Mucosa of stomach (tissue), 1 donor: ENCODE measurements at regions not wholly inside any gene's neighbourhood (a gene's known extent, or its start where the extent isn't known, plus 50 kb on each side); places are given as distances from the start of the nearest gene placed in this dataset.

Source experiments
- H3K27me3 ChIP-seq: one replicate; pipeline ENCODE4 v1.7.0; 2013; ENCODE audit warnings: mild to moderate bottlenecking, low read length; ENCODE audit not compliant: control insufficient read depth, insufficient read depth
- H3K36me3 ChIP-seq: one replicate; pipeline ENCODE4 v1.7.0; 2013; ENCODE audit warnings: low read length; ENCODE audit not compliant: control insufficient read depth, insufficient read depth
- H3K4me1 ChIP-seq: one replicate; pipeline ENCODE4 v1.7.0; 2013; ENCODE audit warnings: mild to moderate bottlenecking, low read length; ENCODE audit not compliant: control insufficient read depth, insufficient read depth
- H3K4me3 ChIP-seq: one replicate; pipeline ENCODE4 v1.7.0; 2013; ENCODE audit warnings: low read length
- H3K9ac ChIP-seq: one replicate; pipeline ENCODE4 v1.7.0; 2013; ENCODE audit warnings: mild to moderate bottlenecking, low read length, moderate library complexity
- H3K9me3 ChIP-seq: one replicate; pipeline ENCODE4 v1.7.0; 2013; ENCODE audit warnings: mild to moderate bottlenecking, low read length, moderate library complexity; ENCODE audit not compliant: control insufficient read depth
- donor health status: Pancreatic carcinoma.

- Histone ChIP-seq H3K36me3 (no peaks in the 10 kb centered on the region), H3K4me1 (no peaks in the 10 kb centered on the region), H3K27me3 (no peaks in the 10 kb centered on the region), H3K9ac (no peak overlapping the region), H3K9me3 (no peaks in the 10 kb centered on the region), H3K4me3 (no peak overlapping the region)
Observed at GRCh38 chr6:76439811-76440210, 367.3 kb upstream of the IMPG1 start.

DNA sequence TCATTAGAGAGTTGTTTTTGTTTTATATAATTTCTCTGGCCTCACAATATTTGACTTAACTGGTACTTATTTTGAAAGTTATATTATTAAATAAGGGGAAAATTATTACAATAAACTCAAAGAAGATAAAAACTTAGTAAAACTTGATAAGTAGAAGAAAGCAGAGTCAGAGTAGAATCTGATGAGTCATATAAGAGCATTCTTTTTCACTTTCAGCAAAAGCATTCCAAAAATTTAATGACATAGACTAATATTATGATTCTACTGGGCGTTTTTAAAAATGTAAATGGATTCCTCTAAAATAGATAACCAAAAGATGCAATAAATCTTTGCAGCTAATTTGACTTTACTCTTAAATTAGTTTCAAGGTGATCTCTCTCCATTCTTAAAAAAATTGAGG, 366.3 kb upstream of the IMPG1 start:
- H3K9me3 ChIP-seq: no peaks in the 10 kb centered on the region

DNA sequence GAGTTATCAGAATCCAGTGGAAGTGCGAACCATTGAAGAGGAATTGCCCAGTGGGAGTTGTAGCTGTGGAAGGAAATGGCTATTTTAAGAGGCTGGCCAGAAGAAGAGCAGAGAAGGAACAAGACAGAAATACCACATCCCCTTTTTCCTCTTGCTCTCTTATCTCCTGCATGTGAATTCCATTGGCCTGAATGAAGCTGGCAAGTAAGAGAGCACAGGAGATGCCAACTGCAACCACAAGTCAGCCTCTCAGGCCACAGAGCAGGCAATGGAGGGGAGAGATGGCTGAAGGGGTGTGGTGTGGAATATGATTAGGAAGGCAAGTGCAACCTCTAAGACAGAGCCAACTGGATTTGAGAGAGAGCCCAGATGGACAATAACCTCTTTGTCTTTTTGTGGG, 362.7 kb upstream of the IMPG1 start:
- H3K4me3 ChIP-seq: no peak overlapping the region
- H3K4me1 ChIP-seq: no peaks in the 10 kb centered on the region
- no peaks in the 10 kb centered on the region for H3K9me3 ChIP-seq
- H3K27me3 ChIP-seq: no peaks in the 10 kb centered on the region
- H3K9ac ChIP-seq: no peak overlapping the region
- H3K36me3 ChIP-seq: no peaks in the 10 kb centered on the region

More for the DNA sequence above, 366.3 kb upstream of the IMPG1 start:
- Histone ChIP-seq H3K27me3 (no peaks in the 10 kb centered on the region), H3K4me1 (no peaks in the 10 kb centered on the region), H3K36me3 (no peaks in the 10 kb centered on the region), H3K9ac (no peak overlapping the region), H3K4me3 (no peak overlapping the region)

GRCh38 chr6:76422511-76423213, 350.2 kb upstream of the IMPG1 start:
- Histone ChIP-seq H3K27me3 (no peaks in the 10 kb centered on the region), H3K4me1 (no peaks in the 10 kb centered on the region), H3K9me3 (no peaks in the 10 kb centered on the region), H3K4me3 (no peak overlapping the region), H3K36me3 (no peaks in the 10 kb centered on the region), H3K9ac (no peak overlapping the region)

DNA sequence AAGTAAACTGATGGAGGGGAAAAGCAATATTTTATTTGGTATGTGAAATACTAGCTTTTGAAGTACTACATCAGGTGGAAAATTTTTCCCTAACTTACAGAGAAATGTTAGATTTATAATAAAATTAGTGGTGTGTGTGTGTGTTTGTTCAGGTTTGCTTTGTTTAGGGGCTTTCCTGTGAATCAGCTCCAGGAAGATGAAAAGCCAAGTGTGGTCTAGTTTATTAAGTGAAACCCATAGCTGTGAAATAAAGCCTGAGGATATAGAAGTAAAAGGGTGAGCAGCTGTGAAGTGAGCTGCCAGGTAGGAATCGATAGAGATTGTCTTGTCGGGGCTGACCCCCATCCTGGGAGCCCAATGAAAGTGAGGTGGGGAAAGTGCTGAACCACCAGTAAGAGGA, 347.6 kb upstream of the IMPG1 start:
- Histone ChIP-seq H3K27me3 (no peaks in the 10 kb centered on the region), H3K9me3 (no peaks in the 10 kb centered on the region), H3K4me3 (no peak overlapping the region), H3K9ac (no peak overlapping the region), H3K36me3 (no peaks in the 10 kb centered on the region), H3K4me1 (no peaks in the 10 kb centered on the region)

DNA sequence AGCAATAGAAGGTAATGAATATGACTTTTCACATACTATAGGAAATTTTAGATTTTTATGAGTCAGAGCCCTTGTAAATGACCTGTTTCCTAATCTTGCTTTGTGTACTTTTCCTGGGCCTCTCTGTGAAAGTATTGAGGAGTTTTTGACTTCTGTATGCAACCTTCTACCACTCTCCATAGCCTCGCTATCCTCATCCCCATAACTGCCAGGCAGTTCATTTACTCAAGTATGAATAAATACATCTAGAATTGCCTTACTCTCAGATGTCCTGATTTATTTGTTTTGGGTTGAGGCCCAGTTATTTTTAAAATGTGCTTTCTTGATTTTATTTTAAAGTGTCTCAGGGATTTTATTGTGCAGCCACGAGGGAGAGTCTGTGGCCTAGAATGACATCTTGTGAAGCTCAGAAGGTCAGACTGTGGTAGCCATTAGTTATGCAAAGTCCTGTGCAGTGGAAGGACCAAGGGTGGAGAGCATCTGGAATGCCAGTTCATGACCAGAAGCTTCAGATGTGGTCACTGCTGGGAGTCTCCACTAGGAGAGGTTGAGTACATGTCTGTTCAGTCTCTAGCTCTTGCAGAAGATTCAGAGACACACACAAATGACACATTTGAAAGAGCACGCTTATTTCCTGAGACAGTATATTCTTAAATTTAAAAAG, 346.2 kb upstream of the IMPG1 start:
- H3K4me3 ChIP-seq: no peak overlapping the region
- no peaks in the 10 kb centered on the region for H3K36me3 ChIP-seq
- H3K9ac ChIP-seq: no peak overlapping the region
- H3K4me1 ChIP-seq: no peaks in the 10 kb centered on the region
- H3K9me3 ChIP-seq: no peaks in the 10 kb centered on the region
- H3K27me3 ChIP-seq: no peaks in the 10 kb centered on the region

DNA sequence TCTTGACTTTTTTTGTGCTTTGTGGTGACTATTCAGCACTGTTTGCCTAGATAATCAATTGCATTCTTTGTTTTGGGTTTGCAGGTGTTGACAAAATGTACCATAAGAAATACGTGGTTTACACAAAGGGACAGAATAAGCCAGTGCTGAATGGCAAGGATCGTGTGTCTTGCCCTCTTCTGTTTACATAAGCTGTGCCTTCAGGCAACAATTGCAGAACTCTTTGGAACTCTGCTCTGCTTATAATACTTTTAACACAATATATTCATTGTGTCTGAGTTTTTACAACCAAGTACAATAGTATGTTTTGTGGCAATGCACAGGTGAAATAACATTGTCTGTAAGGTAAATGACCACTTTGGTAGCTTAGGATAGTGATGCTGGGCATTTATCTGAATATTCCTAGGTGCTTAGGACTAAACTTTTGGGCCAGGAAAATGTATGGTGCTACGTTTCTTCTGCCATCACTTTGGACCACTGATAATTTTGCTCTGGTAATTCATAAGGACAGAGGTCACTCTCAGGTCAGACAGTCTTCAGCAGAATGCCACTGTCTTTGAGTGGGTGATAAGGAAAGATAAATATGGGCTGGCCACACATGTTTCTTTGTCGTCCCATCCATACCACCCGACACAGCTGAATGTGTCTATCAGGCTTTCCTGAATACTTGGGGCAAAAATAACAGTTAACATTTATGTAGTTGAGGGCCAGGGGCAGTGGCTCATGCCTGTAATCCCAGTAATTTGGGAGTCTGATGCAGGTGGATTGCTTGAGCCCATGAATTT, 344.6 kb upstream of the IMPG1 start:
- H3K36me3 ChIP-seq: no peaks in the 10 kb centered on the region
- H3K9me3 ChIP-seq: no peaks in the 10 kb centered on the region
- H3K27me3 ChIP-seq: no peaks in the 10 kb centered on the region
- no peak overlapping the region for H3K9ac ChIP-seq
- H3K4me3 ChIP-seq: no peak overlapping the region
- H3K4me1 ChIP-seq: no peaks in the 10 kb centered on the region

DNA sequence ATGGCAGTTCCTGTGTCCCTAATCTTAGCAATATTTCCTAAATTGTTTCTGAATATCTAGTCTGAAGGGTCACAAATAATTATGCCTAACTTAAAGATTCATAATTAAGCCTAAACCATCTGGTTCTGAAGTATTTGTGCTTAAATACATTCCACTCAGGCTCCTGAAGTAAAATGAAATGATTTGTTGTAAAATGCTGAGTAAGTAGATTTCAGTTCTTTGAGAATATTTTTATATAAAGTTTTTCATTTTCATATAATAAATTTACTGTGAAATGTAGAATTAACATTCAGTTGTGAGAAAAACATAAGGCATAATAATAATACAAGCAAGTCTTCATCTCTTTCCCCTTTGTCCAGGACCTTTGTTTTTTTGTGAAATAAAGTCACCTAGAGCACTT, 330.6 kb upstream of the IMPG1 start:
- Histone ChIP-seq H3K36me3 (no peaks in the 10 kb centered on the region), H3K27me3 (no peaks in the 10 kb centered on the region), H3K4me3 (no peak overlapping the region), H3K9ac (no peak overlapping the region), H3K9me3 (no peaks in the 10 kb centered on the region), H3K4me1 (no peaks in the 10 kb centered on the region)

DNA sequence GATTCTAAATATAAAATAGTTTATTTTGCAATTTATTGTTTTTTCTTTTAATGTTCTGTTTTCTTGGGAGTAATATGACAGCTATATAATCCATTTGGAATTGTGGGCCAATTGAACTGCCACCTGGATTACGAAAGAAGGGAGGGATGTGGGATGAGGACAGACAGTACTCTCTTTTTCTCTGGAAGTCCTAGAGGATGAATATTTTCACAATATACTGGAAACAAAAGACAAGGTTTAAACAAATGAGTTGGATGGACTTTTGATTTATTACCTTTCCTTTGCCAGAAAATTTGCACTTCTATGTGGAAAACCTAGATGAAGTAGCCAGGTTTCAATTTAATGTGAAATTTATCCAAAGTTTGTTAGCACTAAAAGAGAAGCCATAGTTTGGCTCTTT, 325.5 kb upstream of the IMPG1 start:
- Histone ChIP-seq H3K27me3 (no peaks in the 10 kb centered on the region), H3K9me3 (no peaks in the 10 kb centered on the region), H3K4me1 (no peaks in the 10 kb centered on the region), H3K4me3 (no peak overlapping the region), H3K9ac (no peak overlapping the region), H3K36me3 (no peaks in the 10 kb centered on the region)

DNA sequence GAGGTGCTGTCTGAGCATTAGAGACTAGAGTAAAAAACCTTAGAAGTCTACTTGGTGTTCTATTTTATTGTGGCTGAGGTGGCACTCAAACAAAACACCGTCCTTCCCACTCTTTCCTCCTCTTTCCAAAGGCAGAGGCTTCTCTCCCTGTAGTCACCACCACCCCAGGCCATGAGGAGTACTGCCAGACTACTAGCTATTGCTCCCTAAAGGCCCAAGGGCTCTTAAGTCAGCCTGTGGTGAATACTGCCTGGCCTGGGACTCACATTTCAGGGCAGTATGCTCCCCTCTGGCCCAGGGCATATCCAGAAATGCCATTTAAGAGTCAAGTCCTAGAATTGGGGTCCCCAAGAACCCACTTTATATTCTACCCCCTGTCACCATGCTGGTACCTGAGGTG, 309.7 kb upstream of the IMPG1 start:
- Histone ChIP-seq H3K36me3 (no peaks in the 10 kb centered on the region), H3K4me1 (no peaks in the 10 kb centered on the region), H3K9me3 (no peaks in the 10 kb centered on the region), H3K27me3 (no peaks in the 10 kb centered on the region), H3K9ac (no peak overlapping the region), H3K4me3 (no peak overlapping the region)

DNA sequence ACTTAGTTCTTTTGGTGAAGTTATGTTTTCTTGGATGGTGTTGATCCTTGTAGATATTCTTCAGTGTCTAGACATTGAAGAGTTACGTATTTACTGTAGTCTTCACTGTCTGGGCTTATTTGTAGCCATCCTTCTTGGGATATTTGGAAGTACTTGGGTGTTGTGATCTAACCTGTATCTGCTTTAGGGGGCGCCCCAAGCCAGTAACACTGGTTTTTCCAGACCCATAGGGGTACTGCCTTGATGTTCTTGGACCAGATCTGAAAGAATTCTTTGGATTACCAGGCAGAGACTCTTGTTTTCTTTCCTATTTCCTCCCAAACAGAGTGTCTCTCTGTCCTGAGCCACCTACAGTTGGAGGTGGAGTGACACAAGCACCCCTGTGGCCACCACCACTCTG, 309.1 kb upstream of the IMPG1 start:
- no peaks in the 10 kb centered on the region for H3K9me3 ChIP-seq
- H3K4me3 ChIP-seq: no peak overlapping the region
- H3K4me1 ChIP-seq: no peaks in the 10 kb centered on the region
- H3K9ac ChIP-seq: no peak overlapping the region
- no peaks in the 10 kb centered on the region for H3K27me3 ChIP-seq
- H3K36me3 ChIP-seq: no peaks in the 10 kb centered on the region

DNA sequence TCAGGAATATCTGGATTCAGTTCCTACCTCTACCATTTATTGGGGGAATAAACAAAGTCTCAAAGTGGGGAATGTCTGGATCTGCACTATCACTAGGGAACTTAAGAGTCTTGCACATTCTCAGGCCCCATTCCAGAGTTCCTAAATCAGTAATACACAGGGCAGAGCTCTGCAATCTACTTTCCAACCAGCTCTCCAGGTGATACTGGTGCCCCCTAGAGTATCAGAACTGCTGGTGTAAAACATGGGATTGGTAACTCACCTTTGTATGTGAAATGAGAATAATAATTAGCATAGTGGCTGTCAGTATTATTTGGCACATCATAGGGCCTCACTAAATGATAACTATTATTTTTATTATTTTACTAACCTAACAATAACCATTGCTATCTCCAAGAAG, 278.8 kb upstream of the IMPG1 start:
- H3K4me1 ChIP-seq: no peaks in the 10 kb centered on the region
- H3K36me3 ChIP-seq: no peaks in the 10 kb centered on the region
- no peak overlapping the region for H3K9ac ChIP-seq
- no peaks in the 10 kb centered on the region for H3K9me3 ChIP-seq
- H3K4me3 ChIP-seq: no peak overlapping the region
- no peaks in the 10 kb centered on the region for H3K27me3 ChIP-seq
